HuH-7.5 (cell line): ENCODE measurements at regions not wholly inside any gene's neighbourhood (a gene's known extent, or its start where the extent isn't known, plus 50 kb on each side); places are given as distances from the start of the nearest gene placed in this dataset.

Source experiments
- DNase-seq: peaks from one replicate; pipeline ENCODE4 v3.0.0; 2011; ENCODE audit warnings: low spot score

DNA sequence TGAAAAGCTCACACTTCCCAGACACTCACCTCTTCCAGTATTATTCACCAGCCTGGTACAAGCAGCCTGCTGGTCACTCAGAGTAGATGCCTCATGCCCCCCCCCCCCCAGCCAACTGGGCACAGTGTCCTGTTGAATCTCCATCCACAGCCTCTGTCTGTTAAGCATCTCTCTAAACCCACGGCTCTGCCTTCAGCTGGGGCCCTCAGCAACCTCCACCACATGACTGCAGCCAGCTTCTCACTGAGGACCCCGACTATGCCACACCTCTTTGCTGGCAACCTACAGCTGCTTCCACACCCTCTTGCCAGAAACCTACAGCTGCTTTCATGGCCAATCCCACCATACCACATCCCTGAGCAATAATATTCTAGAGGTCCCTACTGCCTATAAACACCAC lies 113.1 kb downstream of the RHOU start:
- DNase-seq = no peak

DNA sequence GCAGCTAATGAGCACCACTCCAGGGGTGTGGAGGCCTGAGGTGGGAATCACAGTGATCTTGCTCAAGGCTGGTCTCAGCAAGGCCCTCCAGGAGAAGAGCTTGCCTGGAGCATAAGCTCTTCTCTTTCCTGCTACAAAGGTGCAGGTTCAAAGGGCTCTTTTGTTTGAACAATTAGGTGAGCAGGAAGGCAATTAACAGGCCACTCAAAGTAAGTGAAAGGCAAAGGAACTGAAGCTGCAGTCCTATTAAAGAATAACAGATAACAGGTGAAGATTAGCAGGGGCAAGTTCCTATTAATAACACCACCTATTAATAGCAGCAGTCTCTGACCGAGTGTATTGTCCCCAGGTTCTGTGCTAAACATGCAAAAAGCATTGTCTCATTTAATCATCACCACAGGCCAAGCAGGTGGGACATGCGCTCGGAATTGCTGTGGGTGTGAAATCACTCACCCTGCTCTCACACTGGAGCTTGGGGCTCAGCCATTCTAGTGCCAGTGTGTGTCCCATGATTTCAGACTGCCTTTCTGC lies 113.8 kb downstream of the RHOU start:
- no peak for DNase-seq

DNA sequence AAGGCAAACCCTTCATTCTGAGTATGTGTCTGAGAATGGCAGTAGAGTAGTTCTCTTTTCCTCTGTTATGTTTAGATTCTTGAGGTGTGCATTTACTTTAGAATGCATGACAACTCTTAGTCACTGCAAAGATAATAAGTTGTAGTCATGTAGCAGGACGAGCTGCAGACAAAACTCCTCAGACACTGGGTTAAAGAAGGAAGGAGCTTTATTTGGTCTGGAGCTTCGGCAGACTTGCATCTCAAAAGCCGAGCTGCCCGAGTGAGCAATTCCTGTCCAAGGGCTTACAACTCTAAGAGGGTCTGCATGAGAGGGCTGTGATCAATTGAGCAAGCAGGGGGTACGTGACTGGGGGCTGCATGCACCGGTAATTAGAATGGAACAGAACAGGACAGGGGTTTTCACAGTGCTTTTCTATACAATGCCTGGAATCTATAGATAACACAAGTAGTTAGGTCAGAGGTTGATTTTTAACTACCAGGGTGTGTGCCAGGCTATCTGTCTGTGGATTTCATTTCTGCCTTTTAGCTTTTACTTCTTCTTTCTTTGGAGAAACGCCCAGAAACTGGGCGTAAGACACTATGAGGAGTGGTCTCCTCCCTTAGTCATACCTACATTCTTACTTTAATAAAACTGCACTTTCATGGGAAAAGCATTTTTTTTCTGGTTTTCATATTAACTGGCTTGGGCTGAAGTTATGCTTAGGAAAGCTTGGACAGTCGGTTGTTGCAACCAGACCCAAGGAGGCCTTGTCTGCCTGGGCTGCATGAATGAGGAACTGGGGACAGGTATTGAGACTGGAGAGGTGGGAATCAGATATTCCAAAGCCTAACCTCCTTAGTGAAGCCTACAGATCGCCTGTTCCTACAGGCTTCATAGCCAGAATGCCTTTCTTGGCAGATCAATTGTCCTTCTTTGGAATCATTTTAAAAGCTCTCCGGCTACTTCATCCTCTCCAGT lies 115.1 kb downstream of the RHOU start:
- no peak for DNase-seq

DNA sequence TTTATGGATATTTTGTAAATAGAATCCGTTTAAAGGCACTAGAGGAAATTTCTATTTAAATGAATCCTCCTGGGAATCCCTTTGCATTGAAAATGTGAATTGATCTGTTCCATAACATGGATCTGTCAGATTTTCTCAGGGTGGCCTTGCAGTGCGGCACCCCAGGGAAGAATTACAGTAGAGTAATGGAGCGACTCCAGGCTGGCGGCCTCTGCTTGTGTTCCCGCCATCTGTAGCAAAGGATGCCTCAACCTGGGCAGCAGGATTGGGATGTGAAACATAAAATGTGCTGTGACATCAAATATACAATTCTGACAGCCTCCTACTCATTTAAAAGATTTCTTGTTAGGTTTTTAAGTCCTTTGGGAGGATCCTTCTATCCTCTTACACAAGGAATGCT lies 115.9 kb downstream of the RHOU start:
- DNase-seq = no peak

DNA sequence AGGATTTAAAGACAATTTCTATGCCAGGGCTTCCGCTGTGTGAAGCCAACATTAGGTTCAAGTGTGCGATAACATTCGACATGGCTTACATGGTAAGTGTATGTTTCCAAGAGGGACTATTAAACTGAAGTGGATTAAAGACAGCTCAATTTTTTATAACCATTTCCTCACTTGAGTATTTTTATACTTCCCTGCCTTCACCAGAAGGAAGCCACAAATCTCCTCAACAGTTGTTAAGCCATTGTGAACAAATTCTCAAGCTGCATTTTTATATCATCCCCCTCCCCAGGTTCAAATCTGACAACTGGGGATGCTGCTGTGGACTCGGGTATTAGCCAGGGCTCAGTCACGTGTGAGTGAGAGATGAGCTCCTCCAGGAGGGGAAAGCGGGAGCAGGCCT lies 116.3 kb downstream of the RHOU start:
- no peak for DNase-seq

DNA sequence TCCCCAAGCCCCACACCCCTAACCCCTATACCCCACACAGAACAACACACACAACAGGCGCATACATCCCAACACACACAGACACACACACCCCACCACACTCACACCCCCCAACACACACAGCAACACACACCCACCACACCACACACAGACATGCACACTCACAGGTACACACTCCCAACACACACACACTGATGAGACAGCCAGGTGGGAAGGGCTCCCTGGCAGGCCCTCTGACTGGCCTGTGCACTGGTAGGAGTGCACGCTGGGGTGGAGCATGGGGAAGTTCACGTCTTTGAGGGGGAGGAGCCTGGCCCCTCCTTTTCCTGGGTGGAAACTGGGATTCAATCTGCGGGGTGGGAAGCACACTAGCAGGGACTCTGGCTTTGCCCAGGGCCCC lies 116.7 kb downstream of the RHOU start:
- no peak for DNase-seq

DNA sequence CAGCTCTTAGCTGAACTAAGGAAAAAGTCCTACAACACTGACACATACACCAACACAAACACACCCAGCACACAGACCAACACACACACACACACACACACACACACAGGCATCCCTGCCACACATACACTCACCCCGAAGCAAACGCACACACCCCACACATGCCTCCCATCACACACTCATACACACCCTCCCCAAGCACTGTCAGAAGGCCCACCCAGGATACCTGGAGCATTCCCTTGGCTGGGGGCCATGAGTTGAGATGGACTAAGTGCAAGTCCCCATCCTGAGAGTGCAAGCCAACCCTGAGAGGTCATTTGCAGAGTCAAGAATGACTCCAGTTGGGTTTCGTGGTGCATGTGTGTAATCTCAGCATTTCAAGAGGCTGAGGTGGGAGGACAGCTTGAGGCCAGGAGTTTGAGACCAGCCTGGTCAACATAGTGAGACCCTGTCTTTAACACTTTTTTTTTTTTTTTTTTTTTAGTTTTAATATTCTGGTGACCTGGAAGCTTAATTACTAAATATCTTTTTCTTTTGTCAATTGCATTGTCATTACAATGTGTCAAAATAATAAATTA lies 117.3 kb downstream of the RHOU start:
- no peak for DNase-seq

DNA sequence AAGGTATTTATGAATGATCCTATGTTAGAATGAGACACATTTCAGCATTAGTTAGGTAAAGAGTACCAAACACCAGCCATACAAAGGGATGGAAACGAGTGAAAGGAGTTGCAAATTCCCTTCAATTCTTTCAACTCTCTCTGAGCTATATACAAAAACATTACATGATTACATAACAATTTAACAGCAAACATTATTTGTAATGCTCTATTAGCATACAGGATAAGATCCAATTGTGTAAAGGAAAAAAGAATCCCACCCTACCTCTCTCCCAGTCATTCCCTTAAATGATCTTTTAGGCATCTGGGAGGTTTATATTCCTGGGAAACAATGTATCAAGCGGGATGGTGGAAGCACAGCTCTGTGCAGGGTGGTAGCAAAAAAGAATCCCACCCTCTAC lies 117.9 kb downstream of the RHOU start:
- DNase-seq = no peak

DNA sequence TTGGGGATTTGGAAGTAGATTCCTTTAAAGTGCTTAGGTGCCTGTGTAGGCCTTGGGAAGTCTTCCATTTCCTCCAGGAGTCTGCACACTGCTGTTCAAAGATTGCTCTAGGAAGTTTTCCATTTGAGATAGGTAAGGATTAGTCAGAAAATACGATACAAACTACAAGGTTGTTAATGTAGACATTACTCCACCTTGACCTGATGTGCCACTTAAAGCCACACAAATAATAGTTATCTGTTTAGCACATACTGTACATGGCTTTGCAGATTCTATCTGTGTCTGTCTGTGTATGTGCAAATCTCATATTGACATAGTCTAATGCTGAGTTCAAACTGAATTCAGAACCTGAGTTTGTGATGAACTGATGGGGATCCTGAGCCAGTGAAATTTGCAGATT lies 118.4 kb downstream of the RHOU start:
- DNase-seq = no peak

DNA sequence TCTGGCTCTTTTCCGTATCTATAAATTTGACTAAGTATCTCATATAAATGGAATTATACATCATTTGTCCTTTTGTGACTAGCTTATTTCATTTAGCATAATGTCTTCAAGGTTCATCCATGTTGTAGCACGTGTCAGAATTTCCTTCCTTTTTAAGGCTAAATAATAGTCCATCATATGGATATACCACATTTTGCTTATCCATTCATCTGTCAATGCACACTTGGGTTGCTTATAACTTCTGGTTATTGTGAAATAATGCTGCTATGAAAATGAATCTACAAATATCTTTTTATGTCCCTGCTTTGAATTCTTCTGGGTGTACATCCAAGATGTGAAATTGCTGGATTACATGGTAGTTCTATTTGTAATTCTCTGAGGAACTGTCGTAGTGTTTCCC lies 119.6 kb downstream of the RHOU start:
- no peak for DNase-seq

DNA sequence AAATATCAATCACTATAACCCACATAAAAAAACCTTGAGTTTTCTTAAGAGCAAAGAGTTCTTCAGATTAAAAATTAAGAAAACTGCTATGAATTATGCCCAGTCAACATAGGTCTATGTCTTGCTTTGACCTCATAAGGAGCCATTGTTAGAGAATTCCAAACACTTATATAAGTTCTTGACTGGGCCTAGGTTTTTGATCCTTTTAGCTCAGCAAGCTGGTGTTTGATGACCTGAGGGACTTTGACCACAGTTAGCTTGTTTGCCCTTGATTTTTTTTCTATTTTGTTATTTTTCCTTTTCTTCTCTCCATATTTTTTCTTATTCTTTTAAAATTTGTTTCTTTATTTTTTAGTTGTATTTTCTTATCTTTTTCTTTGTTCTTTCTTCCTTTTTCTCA lies 122.3 kb downstream of the RHOU start:
- no peak for DNase-seq

DNA sequence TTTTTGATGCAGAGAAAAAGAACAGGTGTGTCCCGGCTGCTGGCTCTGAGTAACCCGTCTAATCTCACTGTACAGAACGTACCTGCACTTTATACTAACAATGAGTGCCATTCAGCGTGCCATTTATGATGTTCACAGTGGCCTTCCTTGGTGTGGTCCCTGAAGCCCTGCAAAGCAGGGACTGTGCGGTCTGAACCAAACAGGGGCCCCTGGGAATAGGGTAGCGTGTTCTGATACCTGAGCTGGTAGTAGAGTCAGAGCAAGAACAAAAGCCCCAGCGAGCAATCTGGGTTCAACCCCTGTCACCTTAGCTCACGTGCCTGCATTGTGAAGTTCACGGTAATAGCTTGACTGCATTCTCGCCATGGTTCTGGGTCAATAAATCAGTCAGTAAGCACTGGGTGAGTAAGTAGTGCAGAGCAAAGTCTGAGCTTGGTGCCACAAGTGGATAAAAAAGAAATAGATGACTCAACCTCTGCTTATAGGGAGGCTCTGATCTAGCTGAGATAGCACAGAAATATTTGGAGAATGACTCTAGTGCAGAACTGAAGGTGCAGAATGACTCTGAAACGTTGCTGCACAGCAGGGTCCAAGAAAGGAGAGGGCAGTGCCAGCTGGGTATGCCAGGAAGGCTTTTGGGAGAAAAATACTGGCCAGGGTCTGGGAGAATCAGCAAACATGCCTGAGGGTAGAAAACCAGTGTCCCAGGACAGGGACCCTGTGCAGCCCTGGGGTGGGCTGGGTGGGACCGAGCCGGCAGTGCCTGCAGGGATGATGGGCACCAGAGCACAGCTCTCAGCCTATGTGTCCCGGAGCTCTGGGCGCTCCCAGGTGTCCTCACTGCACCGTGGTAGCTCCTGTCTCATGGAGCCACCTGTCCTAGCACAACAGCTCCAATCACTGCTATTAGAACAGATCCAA lies 125.9 kb downstream of the RHOU start:
- DNase-seq = peak; percentile 74

DNA sequence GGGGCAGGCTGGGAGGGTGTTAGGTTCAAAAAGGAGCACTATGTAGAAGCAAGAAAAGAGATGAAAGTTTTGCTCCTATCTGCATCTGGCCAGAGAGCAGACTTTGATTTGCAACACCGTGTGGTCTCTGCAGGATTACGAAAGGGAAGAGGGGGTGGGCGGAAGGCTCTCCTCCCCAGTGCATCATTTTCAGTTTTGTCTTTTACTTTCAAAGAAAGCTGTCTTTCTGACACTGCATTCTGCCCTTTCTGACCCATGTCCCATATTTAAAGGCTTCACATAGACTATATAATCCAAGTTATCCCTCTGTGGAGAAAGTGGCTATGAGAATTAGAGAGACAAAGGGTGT lies 126.5 kb downstream of the RHOU start:
- no peak for DNase-seq

DNA sequence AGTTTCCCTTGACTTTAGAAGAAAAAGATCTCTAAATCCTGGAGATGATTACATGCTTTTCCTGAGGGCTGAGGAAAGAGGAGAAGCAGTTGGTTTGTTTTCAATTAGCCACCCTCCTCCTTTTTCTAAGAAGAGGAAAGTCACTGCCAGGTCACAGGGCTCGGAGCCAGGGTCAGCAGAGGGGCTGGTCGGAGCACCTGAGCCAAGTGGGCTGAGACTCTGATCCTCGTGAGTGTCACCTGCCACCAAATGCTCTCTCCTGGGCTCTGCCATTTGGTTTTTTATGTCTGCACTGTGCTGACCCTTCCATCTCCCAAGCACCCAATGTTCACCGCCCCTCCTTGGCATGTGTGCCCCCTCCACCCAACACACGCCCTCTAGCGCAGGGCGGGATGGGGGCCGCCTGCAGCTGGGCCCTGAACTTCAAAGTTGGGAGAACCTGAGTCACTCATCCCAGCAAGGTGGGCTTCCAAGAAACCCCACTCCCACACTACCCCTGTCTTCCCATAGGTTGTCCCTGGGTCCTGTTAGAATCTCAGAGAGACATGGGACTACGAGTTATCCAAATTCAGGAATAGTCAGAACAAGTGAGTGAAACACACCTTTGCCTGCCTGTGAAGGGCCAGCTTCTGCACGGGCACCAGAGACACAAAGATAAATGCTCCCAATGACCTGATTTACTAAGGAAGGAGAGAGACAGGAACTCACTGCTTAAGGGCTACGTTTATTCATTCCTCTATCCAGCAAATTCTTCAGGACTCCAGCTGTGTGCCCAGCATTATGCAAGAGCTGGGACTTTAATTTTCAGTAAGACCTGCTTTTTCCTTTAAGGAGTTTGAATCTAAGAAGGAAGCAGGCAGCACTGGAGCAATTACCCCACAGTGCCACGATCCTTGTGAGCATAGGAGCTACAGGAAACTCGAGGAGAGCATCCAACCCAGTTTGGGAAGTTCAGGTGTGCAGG lies 127.5 kb downstream of the RHOU start:
- no peak for DNase-seq

DNA sequence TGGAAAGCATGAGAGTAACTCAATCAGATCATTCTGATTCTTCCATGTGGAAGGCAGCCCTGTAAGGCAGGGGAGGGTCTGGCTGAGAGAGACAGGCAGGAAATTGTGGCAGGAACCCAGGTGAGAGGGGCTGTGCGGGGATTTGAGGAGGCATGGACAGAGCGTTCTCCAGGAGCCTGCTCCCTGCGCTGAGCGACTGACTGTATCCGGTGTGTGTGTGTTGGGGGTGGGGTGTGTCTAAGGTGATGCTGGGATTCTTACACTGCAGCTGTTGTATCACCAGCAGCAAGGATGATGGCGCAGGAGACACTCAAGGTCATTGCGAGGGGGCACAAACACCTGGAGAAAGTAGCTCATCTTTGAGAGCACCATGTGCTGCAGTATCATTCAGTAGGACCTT lies 128.5 kb downstream of the RHOU start:
- no peak for DNase-seq

DNA sequence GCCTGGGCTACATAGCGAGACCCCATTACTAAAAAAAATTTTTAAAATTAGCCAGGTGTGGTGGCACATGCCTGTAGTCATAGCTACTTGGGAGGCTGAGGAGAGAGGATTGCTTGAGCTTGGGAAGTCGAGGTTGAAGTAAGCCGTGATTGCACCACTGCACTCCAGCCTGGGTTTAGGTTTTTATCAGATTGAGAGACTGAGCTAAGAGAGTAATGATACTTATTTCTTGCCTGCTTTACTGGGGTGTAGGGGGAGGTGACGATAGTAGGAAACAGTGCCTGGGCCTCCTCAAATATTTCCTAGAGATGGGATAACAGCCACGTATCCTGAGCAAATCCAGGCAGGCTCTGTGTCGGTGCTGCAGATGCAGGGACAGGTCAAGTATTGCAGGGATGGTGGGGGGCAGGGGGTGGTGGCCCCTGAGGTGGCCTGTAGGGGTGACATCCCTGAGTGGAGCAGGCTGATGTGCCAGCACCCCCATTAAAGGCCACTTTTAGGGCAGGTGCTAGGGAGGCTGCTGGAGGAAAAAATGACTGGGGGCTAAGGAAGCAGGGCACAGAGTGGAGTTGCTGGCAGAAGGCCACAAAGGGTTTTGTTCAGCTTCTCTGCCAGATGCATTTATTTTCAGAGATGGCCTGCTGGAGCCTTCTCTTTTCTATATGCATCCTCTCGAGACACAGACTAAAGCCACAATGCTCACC lies 130.5 kb downstream of the RHOU start:
- no peak for DNase-seq

DNA sequence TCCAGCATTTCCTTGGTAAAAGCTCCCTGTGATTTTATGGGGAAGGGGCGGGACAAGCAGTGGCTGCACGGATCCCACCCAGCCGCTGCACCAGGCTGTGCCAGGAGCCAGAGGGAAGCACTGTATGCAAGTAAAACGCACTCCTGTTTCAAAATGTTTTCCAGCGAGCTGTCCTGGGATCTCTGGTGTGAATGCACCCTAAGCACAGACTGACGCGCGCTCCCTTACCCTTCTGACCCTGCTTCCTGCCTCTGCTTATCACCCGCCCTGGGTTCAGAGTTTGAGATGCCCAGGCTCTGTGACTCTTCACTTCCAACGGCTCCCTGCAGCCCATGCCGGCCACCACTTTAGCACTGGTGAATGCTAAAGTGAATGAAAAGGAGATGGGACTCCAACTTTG lies 131.2 kb downstream of the RHOU start:
- peak; percentile 59 for DNase-seq

DNA sequence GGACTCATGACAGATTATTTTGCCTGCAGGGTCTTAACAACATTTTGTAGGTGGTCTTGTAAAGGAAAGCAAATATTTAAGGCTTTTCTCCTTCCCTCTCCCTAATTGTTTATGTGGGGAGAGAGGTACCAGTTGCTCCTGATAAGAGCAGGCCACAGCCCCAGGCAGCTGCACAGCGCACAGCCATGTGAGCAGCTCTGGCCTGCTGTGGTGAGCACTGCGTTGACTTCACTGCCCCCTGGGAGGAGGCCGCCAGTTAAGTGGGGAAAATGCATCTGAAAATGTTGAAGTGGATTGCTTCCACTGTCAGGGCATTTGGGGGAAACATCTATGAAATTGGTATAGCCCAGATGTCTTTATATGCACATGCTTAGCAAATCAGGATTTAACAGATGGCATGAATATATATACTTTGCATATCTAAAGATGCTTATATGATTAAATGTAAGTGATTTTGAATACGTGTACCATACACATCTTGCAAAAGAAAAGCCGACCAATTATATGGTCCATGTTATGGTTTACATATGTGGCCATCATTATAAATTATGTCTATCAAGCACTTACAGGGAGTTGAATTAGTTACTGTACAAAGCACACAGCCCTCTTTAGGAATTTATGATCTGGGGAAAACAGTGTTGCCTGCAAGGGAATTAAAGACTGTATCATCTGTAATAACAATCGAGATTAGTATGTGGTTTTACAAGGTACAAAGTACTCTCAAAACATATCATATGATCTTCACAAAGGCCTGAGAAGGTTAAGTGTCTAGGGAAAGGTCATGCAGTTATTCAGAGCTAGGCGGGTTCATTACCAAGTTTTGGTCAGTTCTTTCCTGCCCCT lies 132.1 kb downstream of the RHOU start:
- no peak for DNase-seq

DNA sequence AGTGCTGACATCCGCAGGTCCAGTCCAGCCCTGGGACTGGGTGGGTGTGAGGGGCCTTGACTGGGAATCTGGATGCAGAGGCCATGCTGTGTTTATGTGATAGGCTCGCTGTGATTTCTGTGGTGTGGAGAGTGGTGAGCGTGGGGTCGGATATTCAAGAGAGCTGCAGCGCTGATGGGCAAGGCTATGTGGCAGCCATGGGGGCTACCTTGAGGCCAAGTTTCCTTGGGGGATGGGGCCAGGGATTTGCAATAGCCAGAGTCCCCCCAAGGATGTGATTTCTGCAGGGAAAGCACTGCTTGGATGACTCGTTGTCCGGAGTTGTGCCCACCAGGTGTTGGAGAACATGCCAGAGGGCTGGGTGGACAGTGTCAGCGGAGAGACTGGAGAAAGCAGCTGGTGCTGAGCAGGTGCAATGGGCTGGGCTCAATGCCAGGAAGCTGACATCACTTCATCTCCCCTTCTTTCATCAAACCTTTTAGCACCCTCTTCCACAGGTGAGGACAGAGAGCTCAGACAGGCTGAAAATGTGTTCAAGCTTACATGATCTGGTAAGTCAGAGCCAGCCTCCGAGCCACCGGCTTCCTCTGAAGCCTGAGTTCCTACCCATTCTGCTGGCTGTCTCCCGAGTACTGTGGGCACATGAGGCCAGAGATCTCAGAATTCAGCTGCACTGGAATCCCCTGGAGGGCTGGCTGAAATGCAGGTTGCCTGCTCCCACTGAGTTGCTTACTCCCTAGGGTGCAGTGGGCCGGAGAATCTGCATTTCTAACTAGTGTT lies 132.9 kb downstream of the RHOU start:
- no peak for DNase-seq
